CD4-positive, alpha-beta T cell treated with Interleukin-21 for 1 hour (primary cell): ENCODE measurements at regions not wholly inside any gene's neighbourhood (a gene's known extent, or its start where the extent isn't known, plus 50 kb on each side); places are given as distances from the start of the nearest gene placed in this dataset.
A peak's percentile ranks its signal among the peaks of the same experiment; 100 is the strongest.

Experiments used
- DNase-seq: peaks from one replicate; pipeline ENCODE4 v3.0.0-alpha.2; 2020

GRCh38 chr1:239739375-239739774, 352.3 kb upstream of the FMN2 start:
- no peak for DNase-seq

GRCh38 chr1:239739919-239740318, 351.8 kb upstream of the FMN2 start:
- no peak for DNase-seq

- DNase-seq: no peak
These were observed 349.1 kb upstream of the FMN2 start for GRCh38 chr1:239742416-239743109.

- DNase-seq: no peak
These were observed 346.8 kb upstream of the FMN2 start for GRCh38 chr1:239744851-239745250.

GRCh38 chr1:239755107-239755912, 336.4 kb upstream of the FMN2 start:
- no peak for DNase-seq

- DNase-seq: no peak
These were observed 334.0 kb upstream of the FMN2 start for GRCh38 chr1:239757716-239758115.

- no peak for DNase-seq
These were observed 332.9 kb upstream of the FMN2 start for GRCh38 chr1:239758756-239759155.

- DNase-seq: no peak
These were observed 330.2 kb upstream of the FMN2 start for GRCh38 chr1:239761509-239761908.

GRCh38 chr1:239763850-239764249, 327.8 kb upstream of the FMN2 start:
- DNase-seq: no peak

GRCh38 chr1:239764546-239764945, 327.1 kb upstream of the FMN2 start:
- no peak for DNase-seq

GRCh38 chr1:239765163-239765562, 326.5 kb upstream of the FMN2 start:
- DNase-seq: no peak

- no peak for DNase-seq
These were observed 320.1 kb upstream of the FMN2 start for GRCh38 chr1:239771550-239771949.

GRCh38 chr1:239772446-239772845, 319.2 kb upstream of the FMN2 start:
- DNase-seq: no peak

GRCh38 chr1:239775466-239775865, 316.2 kb upstream of the FMN2 start:
- no peak for DNase-seq

- DNase-seq: no peak
These were observed 313.4 kb upstream of the FMN2 start for GRCh38 chr1:239778208-239778813.

- DNase-seq: no peak
These were observed 311.7 kb upstream of the FMN2 start for GRCh38 chr1:239779962-239780361.

GRCh38 chr1:239784896-239785295, 306.8 kb upstream of the FMN2 start:
- no peak for DNase-seq

- DNase-seq: no peak
These were observed 306.1 kb upstream of the FMN2 start for GRCh38 chr1:239785576-239785975.

- no peak for DNase-seq
These were observed 305.2 kb upstream of the FMN2 start for GRCh38 chr1:239786464-239786863.

- no peak for DNase-seq
These were observed 299.5 kb upstream of the FMN2 start for GRCh38 chr1:239792157-239792556.

GRCh38 chr1:239795304-239795703, 296.4 kb upstream of the FMN2 start:
- no peak for DNase-seq

- DNase-seq: no peak
These were observed 292.1 kb upstream of the FMN2 start for GRCh38 chr1:239799617-239800016.

- no peak for DNase-seq
These were observed 290.8 kb upstream of the FMN2 start for GRCh38 chr1:239800861-239801260.

GRCh38 chr1:239802275-239802674, 289.4 kb upstream of the FMN2 start:
- DNase-seq: peak; percentile 21
